Stomach (tissue), 4 donors: ENCODE measurements at regions not wholly inside any gene's neighbourhood (a gene's known extent, or its start where the extent isn't known, plus 50 kb on each side); places are given as distances from the start of the nearest gene placed in this dataset.

Experiments
- EP300 ChIP-seq: sonication (generic); formaldehyde crosslinking; IDR thresholded peaks from one replicate; pipeline ENCODE4 v1.6.1; 2017; ENCODE audit warnings: antibody characterized with exemption
- POLR2A ChIP-seq, 4 donors: fragments of 450-650 bp; IDR thresholded peaks; one replicate each; pipeline ENCODE4 v1.6.1; 2016; ENCODE audit warnings: antibody characterized with exemption in 4 of 4, control low read depth in 2 of 4, mild to moderate bottlenecking in 1 of 4, moderate library complexity in 1 of 4
- POLR2AphosphoS5 ChIP-seq, 3 donors: sonication (generic); formaldehyde crosslinking; IDR thresholded peaks; one replicate each; pipeline ENCODE4 v1.6.1; 2016; ENCODE audit warnings: antibody characterized with exemption in 3 of 3
- TF ChIP-seq, protein P1 (sequence below), 7 experiments: fragments of 450-650 bp in 4 of 7; fragments of 200-600 bp in 3 of 7; sonication (generic) in 3 of 7; IDR thresholded peaks; one replicate each; pipeline ENCODE4 v1.5.1; 2016 to 2019; ENCODE audit warnings: antibody characterized with exemption in 7 of 7, control low read depth in 2 of 7, mild to moderate bottlenecking in 1 of 7

DNA sequence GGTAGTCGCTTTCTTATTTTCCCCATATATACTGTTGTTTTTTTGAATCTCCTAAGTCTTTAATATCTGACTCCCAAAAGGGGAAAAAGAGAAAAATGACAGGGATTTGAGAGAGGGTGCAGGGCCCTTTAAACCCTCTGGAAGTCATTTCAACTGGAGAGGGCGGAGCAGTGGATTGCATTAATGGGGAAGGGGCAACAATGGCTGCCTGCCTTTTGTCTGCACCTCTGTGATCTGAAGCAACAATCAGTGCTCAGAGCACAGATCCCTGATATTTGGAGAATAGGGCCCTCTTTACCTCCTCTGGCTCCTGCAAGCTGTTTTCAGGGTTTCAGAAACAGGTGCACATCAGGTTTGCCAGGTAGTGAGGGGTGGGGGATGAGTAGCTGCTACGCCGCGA, 1458.3 kb upstream of the TENM3 start:
- TF ChIP-seq, protein P1, sequence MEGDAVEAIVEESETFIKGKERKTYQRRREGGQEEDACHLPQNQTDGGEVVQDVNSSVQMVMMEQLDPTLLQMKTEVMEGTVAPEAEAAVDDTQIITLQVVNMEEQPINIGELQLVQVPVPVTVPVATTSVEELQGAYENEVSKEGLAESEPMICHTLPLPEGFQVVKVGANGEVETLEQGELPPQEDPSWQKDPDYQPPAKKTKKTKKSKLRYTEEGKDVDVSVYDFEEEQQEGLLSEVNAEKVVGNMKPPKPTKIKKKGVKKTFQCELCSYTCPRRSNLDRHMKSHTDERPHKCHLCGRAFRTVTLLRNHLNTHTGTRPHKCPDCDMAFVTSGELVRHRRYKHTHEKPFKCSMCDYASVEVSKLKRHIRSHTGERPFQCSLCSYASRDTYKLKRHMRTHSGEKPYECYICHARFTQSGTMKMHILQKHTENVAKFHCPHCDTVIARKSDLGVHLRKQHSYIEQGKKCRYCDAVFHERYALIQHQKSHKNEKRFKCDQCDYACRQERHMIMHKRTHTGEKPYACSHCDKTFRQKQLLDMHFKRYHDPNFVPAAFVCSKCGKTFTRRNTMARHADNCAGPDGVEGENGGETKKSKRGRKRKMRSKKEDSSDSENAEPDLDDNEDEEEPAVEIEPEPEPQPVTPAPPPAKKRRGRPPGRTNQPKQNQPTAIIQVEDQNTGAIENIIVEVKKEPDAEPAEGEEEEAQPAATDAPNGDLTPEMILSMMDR (IDR thresholded peaks at IDR 0.05), result no peak
- TF ChIP-seq POLR2AphosphoS5 (IDR thresholded peaks at IDR 0.05) (no peak), POLR2A (IDR thresholded peaks at IDR 0.05) (no peak), EP300 (no peak)
